WTC11 (cell line): ENCODE measurements at regions not wholly inside any gene's neighbourhood (a gene's known extent, or its start where the extent isn't known, plus 50 kb on each side); places are given as distances from the start of the nearest gene placed in this dataset.
A peak's percentile ranks its signal among the peaks of the same experiment; 100 is the strongest.

Experiments used
- ATAC-seq: fragments of 200-7000 bp; cut with Tn5 transposase; 2 replicates; pipeline ENCODE4 v1.10.0; 2021; ENCODE audit warnings: mild to moderate bottlenecking, moderate library complexity
- CTCF ChIA-PET: fragments of 300-600 bp; sonication (Branson Sonifier 250); formaldehyde crosslinking; loops from one replicate; lab custom pipeline; 2021; ENCODE audit warnings: antibody characterized with exemption; lab: Charles Lee
- POLR2A ChIA-PET: fragments of 350-600 bp; sonication (Branson Sonifier 250); formaldehyde crosslinking; loops from one replicate; lab custom pipeline; 2021; ENCODE audit warnings: antibody characterized with exemption; lab: Charles Lee
- DNase-seq: peaks from one replicate; pipeline ENCODE4 v3.0.0; 2021; ENCODE audit warnings: low spot score
- H3K27ac Mint-ChIP-seq: 2 replicates; pipeline ENCODE4 v1.8.0; 2021; ENCODE audit warnings: mixed read lengths
- H3K27me3 Mint-ChIP-seq: 2 replicates; pipeline ENCODE4 v1.8.0; 2021; ENCODE audit warnings: low read depth, mild to moderate bottlenecking, moderate library complexity, mixed read lengths
- H3K36me3 Mint-ChIP-seq: 2 replicates; pipeline ENCODE4 v1.8.0; 2021; ENCODE audit warnings: mixed read lengths
- H3K4me1 Mint-ChIP-seq: 2 replicates; pipeline ENCODE4 v1.8.0; 2022; ENCODE audit warnings: mixed read lengths
- H3K4me3 Mint-ChIP-seq: 2 replicates; pipeline ENCODE4 v1.8.0; 2021; ENCODE audit warnings: mild to moderate bottlenecking, moderate library complexity, mixed read lengths
- H3K9me3 Mint-ChIP-seq: 2 replicates; pipeline ENCODE4 v1.8.0; 2021; ENCODE audit warnings: mixed read lengths
- ATF3 ChIP-seq: sonication (generic); formaldehyde crosslinking; conservative IDR thresholded peaks from 2 replicates; pipeline ENCODE4 v1.8.1; 2022; ENCODE audit warnings: mild to moderate bottlenecking, missing genetic modification reagents
- CREB1 ChIP-seq: sonication (generic); formaldehyde crosslinking; IDR thresholded peaks from 2 replicates; pipeline ENCODE4 v1.8.0; 2023; ENCODE audit warnings: mild to moderate bottlenecking, missing genetic modification reagents
- EMX1 ChIP-seq: fragments of 250-450 bp; sonication (Bioruptor Pico); IDR thresholded peaks from 2 replicates; pipeline ENCODE4 v1.8.0; 2021; ENCODE audit warnings: mild to moderate bottlenecking
- FOXP1 ChIP-seq: sonication (generic); formaldehyde crosslinking; IDR thresholded peaks from 2 replicates; pipeline ENCODE4 v1.8.0; 2022; ENCODE audit warnings: missing genetic modification reagents, mild to moderate bottlenecking, moderate library complexity, borderline replicate concordance
- FOXP4 ChIP-seq: sonication (generic); formaldehyde crosslinking; IDR thresholded peaks from 2 replicates; pipeline ENCODE4 v1.8.0; 2022; ENCODE audit warnings: mild to moderate bottlenecking, missing genetic modification reagents
- GRHL2 ChIP-seq: fragments of 250-450 bp; sonication (Bioruptor Pico); IDR thresholded peaks from 2 replicates; pipeline ENCODE4 v1.8.0; 2022; ENCODE audit warnings: mild to moderate bottlenecking, moderate library complexity; ENCODE audit not compliant: insufficient replicate concordance, severe bottlenecking
- IRF2 ChIP-seq: sonication (generic); formaldehyde crosslinking; IDR thresholded peaks from 2 replicates; pipeline ENCODE4 v1.8.0; 2022; ENCODE audit warnings: low read depth, missing genetic modification reagents, borderline replicate concordance
- JUN ChIP-seq: sonication (generic); formaldehyde crosslinking; IDR thresholded peaks from 2 replicates; pipeline ENCODE4 v1.8.0; 2023; ENCODE audit warnings: mild to moderate bottlenecking, missing genetic modification reagents
- NR1H2 ChIP-seq: sonication (generic); formaldehyde crosslinking; IDR thresholded peaks from 2 replicates; pipeline ENCODE4 v1.9.0; 2021; ENCODE audit warnings: mild to moderate bottlenecking, moderate library complexity, missing genetic modification reagents
- PRDM15 ChIP-seq: sonication (generic); formaldehyde crosslinking; IDR thresholded peaks from 2 replicates; pipeline ENCODE4 v1.8.0; 2022; ENCODE audit warnings: missing genetic modification reagents
- SOX15 ChIP-seq: fragments of 250-450 bp; sonication (Bioruptor Pico); IDR thresholded peaks from 2 replicates; pipeline ENCODE4 v1.9.0; 2021; ENCODE audit warnings: mild to moderate bottlenecking
- TCF7 ChIP-seq: sonication (generic); formaldehyde crosslinking; IDR thresholded peaks from 2 replicates; pipeline ENCODE4 v1.8.0; 2022; ENCODE audit warnings: mild to moderate bottlenecking, low read depth, missing genetic modification reagents, moderate library complexity
- TEAD4 ChIP-seq: sonication (generic); formaldehyde crosslinking; IDR thresholded peaks from 2 replicates; pipeline ENCODE4 v1.8.0; 2022; ENCODE audit warnings: mild to moderate bottlenecking, missing genetic modification reagents
- ZBTB43 ChIP-seq: sonication (generic); formaldehyde crosslinking; IDR thresholded peaks from 2 replicates; pipeline ENCODE4 v1.8.1; 2023; ENCODE audit warnings: mild to moderate bottlenecking, missing genetic modification reagents
- ZNF138 ChIP-seq: sonication (generic); formaldehyde crosslinking; conservative IDR thresholded peaks from 2 replicates; pipeline ENCODE4 v1.8.1; 2022; ENCODE audit warnings: mild to moderate bottlenecking, moderate library complexity, missing genetic modification reagents
- ZNF232 ChIP-seq: sonication (generic); formaldehyde crosslinking; IDR thresholded peaks from 2 replicates; pipeline ENCODE4 v1.8.0; 2022; ENCODE audit warnings: mild to moderate bottlenecking, missing genetic modification reagents
- ZNF423 ChIP-seq: fragments of 250-450 bp; sonication (Bioruptor Pico); IDR thresholded peaks from 2 replicates; pipeline ENCODE4 v2.1.2; 2022; ENCODE audit warnings: mild to moderate bottlenecking, moderate library complexity
- TF ChIP-seq, protein P1 (sequence below): sonication (generic); formaldehyde crosslinking; IDR thresholded peaks from 2 replicates; pipeline ENCODE4 v1.8.1; 2023; ENCODE audit warnings: mild to moderate bottlenecking, missing genetic modification reagents, moderate library complexity
- TF ChIP-seq, protein P2 (sequence below): fragments of 250-450 bp; sonication (Bioruptor Pico); conservative IDR thresholded peaks from 2 replicates; pipeline ENCODE4 v1.9.0; 2021; ENCODE audit warnings: mild to moderate bottlenecking
- TF ChIP-seq, protein P3 (sequence below): sonication (generic); formaldehyde crosslinking; IDR thresholded peaks from 2 replicates; pipeline ENCODE4 v1.8.1; 2022; ENCODE audit warnings: mild to moderate bottlenecking, missing genetic modification reagents, moderate library complexity, borderline replicate concordance

DNA sequence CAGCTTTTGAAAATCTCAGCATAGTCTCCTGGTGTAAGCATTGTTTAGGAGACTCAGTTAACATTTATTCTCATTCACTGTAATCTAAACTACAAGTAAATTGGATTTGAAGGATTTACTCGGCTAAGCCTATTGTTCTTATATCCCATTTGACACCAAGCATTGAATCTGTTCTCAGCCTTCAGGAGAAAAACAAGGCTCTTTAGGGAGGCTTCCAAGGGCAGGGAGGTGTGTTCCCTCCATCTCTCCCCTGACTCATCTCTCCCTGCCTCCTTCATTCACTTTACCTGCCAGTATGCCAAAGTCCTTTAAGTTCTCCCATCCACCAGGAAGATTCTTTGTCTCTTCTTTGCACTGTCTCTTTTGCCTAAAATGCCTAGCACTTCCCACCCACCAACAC, 347.8 kb downstream of the MFSD1 start:
- TF ChIP-seq EMX1 (no peak), ZNF232 (CRISPR knock-in tag) (no peak), GRHL2 (CRISPR knock-in tag) (no peak), ZNF138 (CRISPR knock-in tag) (no peak), IRF2 (CRISPR knock-in tag) (no peak), JUN (CRISPR knock-in tag) (no peak)
- TF ChIP-seq, protein P1, sequence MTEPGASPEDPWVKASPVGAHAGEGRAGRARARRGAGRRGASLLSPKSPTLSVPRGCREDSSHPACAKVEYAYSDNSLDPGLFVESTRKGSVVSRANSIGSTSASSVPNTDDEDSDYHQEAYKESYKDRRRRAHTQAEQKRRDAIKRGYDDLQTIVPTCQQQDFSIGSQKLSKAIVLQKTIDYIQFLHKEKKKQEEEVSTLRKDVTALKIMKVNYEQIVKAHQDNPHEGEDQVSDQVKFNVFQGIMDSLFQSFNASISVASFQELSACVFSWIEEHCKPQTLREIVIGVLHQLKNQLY (CRISPR knock-in tag) = no peak
- no peaks in the 10 kb centered on the region for H3K9me3 Mint-ChIP-seq
- peaks cover 7% of the 10 kb centered on the region for H3K4me1 Mint-ChIP-seq
- H3K36me3 Mint-ChIP-seq = no peaks in the 10 kb centered on the region
- no peaks in the 10 kb centered on the region for H3K27me3 Mint-ChIP-seq
- H3K4me3 Mint-ChIP-seq = no peak overlapping the region
- ChIA-PET CTCF (no interaction called here), POLR2A (no interaction called here)
- ATAC-seq (no peak), DNase-seq (no peak)
- no peak overlapping the region for H3K27ac Mint-ChIP-seq

DNA sequence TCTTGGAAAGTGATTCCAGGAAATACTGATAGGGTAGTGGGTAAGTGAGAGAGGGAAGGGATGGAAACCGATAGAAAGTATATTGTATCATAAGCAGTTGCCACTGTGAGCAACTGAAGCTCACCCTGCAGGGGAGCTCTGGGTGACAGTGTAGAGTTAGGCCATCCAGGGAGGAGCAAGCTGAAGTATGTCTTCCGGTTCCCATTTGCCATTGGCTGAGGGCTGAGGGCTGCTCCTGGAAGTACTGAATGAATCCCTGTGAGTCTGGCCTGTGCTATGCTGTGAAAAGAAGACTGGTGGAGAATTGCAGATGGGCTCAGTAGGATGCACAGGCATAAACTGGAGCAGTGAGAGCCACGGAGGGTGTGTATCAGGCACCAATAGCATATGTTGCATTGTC, 348.3 kb downstream of the MFSD1 start:
- peaks cover 7% of the 10 kb centered on the region for H3K4me1 Mint-ChIP-seq
- no peaks in the 10 kb centered on the region for H3K27me3 Mint-ChIP-seq
- POLR2A ChIA-PET = no interaction called here
- CTCF ChIA-PET = no interaction called here
- no peaks in the 10 kb centered on the region for H3K9me3 Mint-ChIP-seq
- H3K27ac Mint-ChIP-seq = no peak overlapping the region
- DNase-seq (no peak), ATAC-seq (peak; percentile 74)
- H3K36me3 Mint-ChIP-seq = no peaks in the 10 kb centered on the region
- TF ChIP-seq PRDM15 (CRISPR knock-in tag) (no peak), ZNF423 (CRISPR knock-in tag) (no peak), IRF2 (CRISPR knock-in tag) (no peak), SOX15 (CRISPR knock-in tag) (no peak), ZBTB43 (CRISPR knock-in tag) (no peak), TCF7 (CRISPR knock-in tag) (no peak), ATF3 (CRISPR knock-in tag) (no peak), GRHL2 (CRISPR knock-in tag) (no peak)
- TF ChIP-seq, protein P2, sequence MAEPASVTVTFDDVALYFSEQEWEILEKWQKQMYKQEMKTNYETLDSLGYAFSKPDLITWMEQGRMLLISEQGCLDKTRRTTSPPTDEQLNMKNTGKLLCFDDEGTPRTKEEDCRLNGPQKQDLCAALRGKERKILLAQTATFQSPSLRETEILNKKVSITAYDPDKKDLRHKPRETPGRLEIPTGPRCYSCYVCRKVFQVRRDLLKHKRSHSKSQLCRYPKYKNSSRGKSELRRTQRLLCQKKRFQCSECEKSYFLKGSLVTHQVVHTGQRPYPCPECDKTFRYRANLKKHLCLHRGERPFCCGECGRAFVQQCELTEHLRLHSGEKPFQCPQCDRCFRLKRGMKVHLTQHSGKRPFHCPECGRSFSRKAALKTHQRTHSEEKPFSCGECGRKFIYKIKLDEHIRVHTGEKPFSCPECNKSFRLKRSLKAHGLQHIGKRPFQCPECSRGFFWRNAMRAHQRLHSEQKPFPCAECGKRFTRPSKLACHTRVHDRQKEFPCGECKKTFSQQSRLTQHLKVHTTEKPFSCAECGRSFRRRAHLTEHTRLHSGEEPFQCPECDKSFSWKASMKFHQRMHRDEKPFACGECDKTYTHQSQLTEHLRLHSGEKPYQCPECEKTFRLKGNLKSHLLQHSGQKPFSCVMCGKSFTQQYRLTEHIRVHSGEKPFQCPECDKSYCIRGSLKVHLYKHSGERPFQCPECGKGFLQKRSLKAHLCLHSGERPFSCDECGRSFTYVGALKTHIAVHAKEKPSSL = no peak
- H3K4me3 Mint-ChIP-seq = no peak overlapping the region

GRCh38 chr3:159151130-159151529, 349.3 kb downstream of the MFSD1 start:
- DNase-seq (no peak), ATAC-seq (no peak)
- no peaks in the 10 kb centered on the region for H3K36me3 Mint-ChIP-seq
- H3K4me3 Mint-ChIP-seq = no peak overlapping the region
- no peaks in the 10 kb centered on the region for H3K9me3 Mint-ChIP-seq
- H3K27ac Mint-ChIP-seq = no peak overlapping the region
- peaks cover 7% of the 10 kb centered on the region for H3K4me1 Mint-ChIP-seq
- POLR2A ChIA-PET = no interaction called here
- no peaks in the 10 kb centered on the region for H3K27me3 Mint-ChIP-seq
- CTCF ChIA-PET = interaction anchor here (1.0 kb wide), 1 partner anchor 21 kb away, joined by 3 read pairs; no protein-coding TSS in a partner anchor
- no peak for TF ChIP-seq FOXP4 (CRISPR knock-in tag)
- no peak for TF ChIP-seq NR1H2 (CRISPR knock-in tag)
- TF ChIP-seq FOXP1 (CRISPR knock-in tag) = no peak
- TF ChIP-seq, protein P3, sequence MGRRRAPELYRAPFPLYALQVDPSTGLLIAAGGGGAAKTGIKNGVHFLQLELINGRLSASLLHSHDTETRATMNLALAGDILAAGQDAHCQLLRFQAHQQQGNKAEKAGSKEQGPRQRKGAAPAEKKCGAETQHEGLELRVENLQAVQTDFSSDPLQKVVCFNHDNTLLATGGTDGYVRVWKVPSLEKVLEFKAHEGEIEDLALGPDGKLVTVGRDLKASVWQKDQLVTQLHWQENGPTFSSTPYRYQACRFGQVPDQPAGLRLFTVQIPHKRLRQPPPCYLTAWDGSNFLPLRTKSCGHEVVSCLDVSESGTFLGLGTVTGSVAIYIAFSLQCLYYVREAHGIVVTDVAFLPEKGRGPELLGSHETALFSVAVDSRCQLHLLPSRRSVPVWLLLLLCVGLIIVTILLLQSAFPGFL = no peak
- no peak for TF ChIP-seq CREB1
- TF ChIP-seq TEAD4 (CRISPR knock-in tag) = no peak
